Heart right ventricle (tissue), 16 donors: ENCODE measurements at regions not wholly inside any gene's neighbourhood (a gene's known extent, or its start where the extent isn't known, plus 50 kb on each side); places are given as distances from the start of the nearest gene placed in this dataset.

Experiments
- ATAC-seq, 8 donors: fragments of 200-7000 bp; cut with Tn5 transposase; one replicate each; pipeline ENCODE4 v1.9.1; 2020; ENCODE audit warnings: mild to moderate bottlenecking in 8 of 8, moderate library complexity in 8 of 8, moderate number of reproducible peaks in 1 of 8
- DNase-seq, 2 donors: peaks; one replicate each; pipeline ENCODE4 v3.0.0-alpha.2; 2020
- H3K27ac ChIP-seq, 10 donors: fragments of 200-600 bp; sonication (generic) in 2 of 10; one replicate each; pipeline versions ENCODE4 v1.5.0 to v1.8.0; 2020 to 2022; ENCODE audit warnings: mild to moderate bottlenecking in 3 of 10
- H3K27me3 ChIP-seq, 7 donors: fragments of 200-600 bp; one replicate each; pipeline ENCODE4 v1.8.0; 2021 to 2022; ENCODE audit warnings: mild to moderate bottlenecking in 2 of 7
- H3K36me3 ChIP-seq, 9 donors: fragments of 200-600 bp; sonication (generic) in 1 of 9; one replicate each; pipeline versions ENCODE4 v1.5.0 to v1.8.0; 2020 to 2022; ENCODE audit warnings: mild to moderate bottlenecking in 2 of 9
- H3K4me1 ChIP-seq, 9 donors: fragments of 200-600 bp; sonication (generic) in 1 of 9; one replicate each; pipeline versions ENCODE4 v1.5.0 to v1.8.0; 2020 to 2022; ENCODE audit warnings: mild to moderate bottlenecking in 4 of 9
- H3K4me3 ChIP-seq, 10 donors: fragments of 200-600 bp; sonication (generic) in 2 of 10; one replicate each; pipeline versions ENCODE4 v1.5.0 to v1.8.0; 2020 to 2022; ENCODE audit warnings: mild to moderate bottlenecking in 7 of 10, moderate library complexity in 2 of 10
- H3K9me3 ChIP-seq, 11 donors: fragments of 200-600 bp in 10 of 11; sonication (generic) in 2 of 11; one replicate each; pipeline versions ENCODE4 v1.5.0 to v1.8.0; 2013 to 2022; ENCODE audit warnings: mild to moderate bottlenecking in 2 of 11, control low read depth in 1 of 11, moderate library complexity in 1 of 11
- WGBS, 2 donors: extraction: QIAGEN DNeasy Blood & Tissue Kit; methylation state at CpG; one replicate each; pipeline ENCODE4 v1.1.7; 2013; ENCODE audit warnings: inconsistent platforms in 1 of 2; 5-methylcytosine and 5-hydroxymethylcytosine counted together
- intact Hi-C, 10 donors: fragments of 100-400 bp; cut with DNase I; formaldehyde crosslinking; loops; one replicate each; pipeline versions ENCODE4 v1.11.1 to v1.14.2; 2022
- TF ChIP-seq, protein P1 (sequence below), 9 donors: fragments of 200-600 bp; sonication (generic) in 2 of 9; IDR thresholded peaks; one replicate each; pipeline versions ENCODE4 v1.5.0 to v1.8.0; 2021 to 2022; ENCODE audit warnings: antibody characterized with exemption in 9 of 9, mild to moderate bottlenecking in 5 of 9, moderate library complexity in 1 of 9
- donor health status: Arrhythmogenic right ventricular cardiomyopathy.
- donor health status: ischemic (EF 13 %, LVEDD 7.1; RV severe dilation, severe dysfunction).
- donor health status: healthy with polysubstance abuse.
- donor health status: DM: no; HTN: yes; CAD: no.
- donor health status: DM: no; HTN: no; CAD: no.
- donor health status: ischemic (EF 25% LVEDD 6.9; RV normal size, moderate dysfunction).
- donor health status: ischemic (EF 25% LVEDD 5.7; RV mildly dilated, moderate dysfunction).
- donor health status: healthy.
- donor health status: DM: yes; HTN: yes; CAD: no.
- donor health status: Ischemic cardiomyopathy.
- donor health status: ischemic (EF 35%, LVEDD 5.7; RV mildly dilated, moderate dysfunction).
- donor health status: nonischemic (EF 11% LVEDD 7.7; RV severe dilation, severe dysfunction).
- donor health status: DM: yes; HTN: yes; CAD: no.
- donor health status: PGD.
- donor health status: ischemic (EF 29% LVEDD 5.4; RV normal size, mild dysfunction).
- donor health status: nonischemic (EF 23%, LVEDD 6.1; RV moderate dilation, normal function).

DNA sequence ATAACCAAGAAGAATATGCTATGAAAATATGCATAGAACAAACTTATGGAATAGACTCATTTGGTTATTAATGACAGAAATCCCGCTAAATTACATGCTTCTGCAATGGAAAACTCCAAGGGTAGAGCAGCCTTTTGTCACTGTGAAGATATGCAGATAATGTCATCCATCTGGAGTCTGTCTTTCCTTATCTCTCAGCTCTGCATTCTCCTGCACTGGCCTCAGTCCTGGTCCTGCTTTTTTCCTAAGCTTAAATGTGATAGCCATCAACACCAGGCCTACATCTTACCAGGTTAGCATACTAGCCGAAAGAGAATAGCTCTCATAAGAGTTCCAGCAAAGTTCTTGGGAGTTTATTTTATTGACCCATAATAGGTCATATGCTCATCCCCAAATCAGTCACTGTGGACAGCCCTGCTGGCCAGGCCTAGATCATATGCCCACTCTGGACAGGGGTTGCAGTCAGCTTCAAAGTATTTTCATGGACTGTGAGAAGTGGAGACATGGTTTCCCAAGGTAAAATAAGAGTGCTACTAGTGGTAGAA is 86.5 kb upstream of the LEF1 start:
- no peak for ATAC-seq
- TF ChIP-seq, protein P1, sequence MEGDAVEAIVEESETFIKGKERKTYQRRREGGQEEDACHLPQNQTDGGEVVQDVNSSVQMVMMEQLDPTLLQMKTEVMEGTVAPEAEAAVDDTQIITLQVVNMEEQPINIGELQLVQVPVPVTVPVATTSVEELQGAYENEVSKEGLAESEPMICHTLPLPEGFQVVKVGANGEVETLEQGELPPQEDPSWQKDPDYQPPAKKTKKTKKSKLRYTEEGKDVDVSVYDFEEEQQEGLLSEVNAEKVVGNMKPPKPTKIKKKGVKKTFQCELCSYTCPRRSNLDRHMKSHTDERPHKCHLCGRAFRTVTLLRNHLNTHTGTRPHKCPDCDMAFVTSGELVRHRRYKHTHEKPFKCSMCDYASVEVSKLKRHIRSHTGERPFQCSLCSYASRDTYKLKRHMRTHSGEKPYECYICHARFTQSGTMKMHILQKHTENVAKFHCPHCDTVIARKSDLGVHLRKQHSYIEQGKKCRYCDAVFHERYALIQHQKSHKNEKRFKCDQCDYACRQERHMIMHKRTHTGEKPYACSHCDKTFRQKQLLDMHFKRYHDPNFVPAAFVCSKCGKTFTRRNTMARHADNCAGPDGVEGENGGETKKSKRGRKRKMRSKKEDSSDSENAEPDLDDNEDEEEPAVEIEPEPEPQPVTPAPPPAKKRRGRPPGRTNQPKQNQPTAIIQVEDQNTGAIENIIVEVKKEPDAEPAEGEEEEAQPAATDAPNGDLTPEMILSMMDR (IDR thresholded peaks at IDR 0.05) = no peak
- Histone ChIP-seq H3K27me3 (peaks cover 0 to 5% (median 0%) of the 10 kb centered on the region in 7 donors), H3K27ac (no peak overlapping the region), H3K36me3 (no peaks in the 10 kb centered on the region), H3K4me3 (no peak overlapping the region), H3K4me1 (no peaks in the 10 kb centered on the region), H3K9me3 (peaks cover 0 to 4% (median 0%) of the 10 kb centered on the region in 11 donors)
- 43 to 54% methylated on average over 2 of the region's 2 CpGs for WGBS, 2 donors
- no peak for DNase-seq
- intact Hi-C loops = no loop called here

DNA sequence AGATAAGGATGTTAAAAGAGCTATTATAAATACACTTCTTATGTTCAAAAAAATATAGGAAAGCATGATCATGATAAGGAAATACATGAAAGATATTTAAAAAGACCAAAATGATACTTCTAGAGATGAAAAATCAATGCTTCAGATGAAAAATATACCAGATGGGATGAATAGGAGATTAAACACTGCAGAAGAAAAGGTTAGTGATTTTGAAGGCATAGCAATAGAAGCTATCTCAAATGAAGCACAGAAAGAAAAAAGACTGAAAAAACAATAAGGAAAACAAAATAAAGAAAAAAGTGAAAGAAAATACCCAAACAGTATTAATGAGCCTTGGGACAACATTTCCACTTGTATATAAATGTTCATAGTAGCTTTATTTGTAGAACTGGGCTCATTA is 80.7 kb upstream of the LEF1 start:
- Histone ChIP-seq H3K27ac (no peak overlapping the region), H3K9me3 (peaks cover 0 to 21% (median 2%) of the 10 kb centered on the region in 11 donors), H3K36me3 (no peaks in the 10 kb centered on the region), H3K4me3 (no peak overlapping the region), H3K27me3 (no peaks in the 10 kb centered on the region), H3K4me1 (no peaks in the 10 kb centered on the region)
- intact Hi-C loops = no loop called here
- no peak for ATAC-seq
- TF ChIP-seq, protein P1 (IDR thresholded peaks at IDR 0.05) = no peak
- DNase-seq = no peak

DNA sequence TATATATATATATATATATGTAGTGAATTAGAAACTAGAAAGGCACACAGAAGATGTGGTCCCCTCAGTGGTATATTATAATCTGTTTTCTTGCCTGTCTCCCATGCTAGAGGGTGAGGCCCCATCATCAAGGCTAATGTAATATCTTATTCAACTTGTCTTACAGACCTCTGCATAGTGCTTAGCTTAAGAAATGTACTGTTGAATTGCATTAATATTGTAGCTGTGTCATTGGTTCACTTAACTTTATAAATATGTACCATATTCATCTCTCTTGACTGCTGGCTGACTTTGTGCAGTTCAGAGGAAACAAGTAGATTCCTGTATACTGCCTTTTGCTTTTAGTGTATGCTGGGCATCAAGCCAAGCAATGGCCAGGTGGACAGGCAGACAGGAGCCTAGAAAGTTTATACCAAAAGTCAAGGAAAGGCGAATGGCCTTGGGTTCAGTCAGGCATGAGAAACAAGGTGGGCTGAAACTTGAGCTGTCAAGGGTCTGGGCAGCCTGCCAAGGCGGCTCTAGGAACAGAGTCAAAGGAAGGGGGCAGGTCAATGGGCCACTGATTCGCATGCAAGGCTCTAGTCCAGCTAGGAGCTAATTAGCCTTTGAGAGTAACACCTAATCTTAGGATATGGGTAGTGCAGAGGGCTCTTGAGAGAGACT is 78.8 kb upstream of the LEF1 start:
- Histone ChIP-seq H3K4me1 (no peaks in the 10 kb centered on the region), H3K9me3 (peaks cover 0 to 21% (median 2%) of the 10 kb centered on the region in 11 donors), H3K4me3 (no peak overlapping the region), H3K36me3 (no peaks in the 10 kb centered on the region), H3K27me3 (no peaks in the 10 kb centered on the region), H3K27ac (no peak overlapping the region)
- TF ChIP-seq, protein P1 (IDR thresholded peaks at IDR 0.05) = no peak
- ATAC-seq (no peak), DNase-seq (no peak)
- intact Hi-C loops = no loop called here
- WGBS, 2 donors = 24 to 25% methylated on average over 3 of the region's 3 CpGs

DNA sequence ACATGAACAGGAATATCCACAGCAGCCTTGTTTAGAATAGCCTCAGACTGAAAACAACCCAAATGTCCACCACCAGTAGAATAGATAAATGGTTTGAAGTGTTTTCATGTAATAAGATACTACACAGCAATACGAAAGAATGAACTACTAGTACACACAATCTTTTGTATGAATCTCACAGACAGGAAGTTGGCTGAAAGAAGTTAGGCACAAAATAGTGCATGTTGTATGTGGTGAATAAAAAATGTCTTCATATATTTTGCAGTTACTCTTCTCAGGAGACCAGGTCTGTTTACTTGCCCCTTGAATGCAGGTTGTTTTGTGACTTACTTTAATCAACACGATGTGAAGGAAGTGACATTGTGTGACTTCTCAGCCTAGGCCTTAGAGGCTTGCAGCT is 75.9 kb upstream of the LEF1 start:
- 75 to 77% methylated on average over 2 of the region's 2 CpGs for WGBS, 2 donors
- intact Hi-C loops = no loop called here
- TF ChIP-seq, protein P1 (IDR thresholded peaks at IDR 0.05) = no peak
- ATAC-seq (no peak), DNase-seq (no peak)
- H3K9me3 ChIP-seq = peaks cover 0 to 11% (median 0%) of the 10 kb centered on the region in 11 donors
- no peaks in the 10 kb centered on the region for H3K36me3 ChIP-seq
- no peak overlapping the region for H3K27ac ChIP-seq
- no peaks in the 10 kb centered on the region for H3K4me1 ChIP-seq
- H3K27me3 ChIP-seq = no peaks in the 10 kb centered on the region
- H3K4me3 ChIP-seq = no peak overlapping the region
